ENCODE measurements at regions not wholly inside any gene's neighbourhood (a gene's known extent, or its start where the extent isn't known, plus 50 kb on each side); places are given as distances from the start of the nearest gene placed in this dataset.

GRCh38 chr2:8159211-8159965 lies 522.5 kb upstream of the ID2 start:
- DNase-seq, result no peak

- peak; percentile 39 for DNase-seq
Measured at GRCh38 chr2:8159966-8160603, 521.8 kb upstream of the ID2 start.

- peak; percentile 20 for DNase-seq
Measured at GRCh38 chr2:8160959-8161358, 520.9 kb upstream of the ID2 start.

GRCh38 chr2:8162552-8162951 lies 519.3 kb upstream of the ID2 start:
- DNase-seq, result no peak

GRCh38 chr2:8165550-8165949 lies 516.3 kb upstream of the ID2 start:
- no peak for DNase-seq

- DNase-seq, result no peak
Measured at GRCh38 chr2:8168022-8168717, 513.7 kb upstream of the ID2 start.

GRCh38 chr2:8168876-8169424 lies 512.9 kb upstream of the ID2 start:
- DNase-seq, result no peak

GRCh38 chr2:8169443-8169842 lies 512.4 kb upstream of the ID2 start:
- no peak for DNase-seq

GRCh38 chr2:8170552-8171327 lies 511.1 kb upstream of the ID2 start:
- DNase-seq, result no peak

GRCh38 chr2:8171608-8172007 lies 510.2 kb upstream of the ID2 start:
- DNase-seq, result no peak

GRCh38 chr2:8172661-8173060 lies 509.2 kb upstream of the ID2 start:
- no peak for DNase-seq

GRCh38 chr2:8174641-8175257 lies 507.1 kb upstream of the ID2 start:
- no peak for DNase-seq

- no peak for DNase-seq
Measured at GRCh38 chr2:8176887-8177286, 505.0 kb upstream of the ID2 start.

- DNase-seq, result no peak
Measured at GRCh38 chr2:8177566-8177965, 504.3 kb upstream of the ID2 start.

- DNase-seq, result no peak
Measured at GRCh38 chr2:8178911-8179310, 502.9 kb upstream of the ID2 start.

- DNase-seq, result no peak
Measured at GRCh38 chr2:8189316-8189715, 492.5 kb upstream of the ID2 start.

GRCh38 chr2:8190279-8190678 lies 491.6 kb upstream of the ID2 start:
- DNase-seq, result no peak

GRCh38 chr2:8191427-8191826 lies 490.4 kb upstream of the ID2 start:
- no peak for DNase-seq

GRCh38 chr2:8193146-8193545 lies 488.7 kb upstream of the ID2 start:
- peak; percentile 7 for DNase-seq

- peak; percentile 74 for DNase-seq
Measured at GRCh38 chr2:8193686-8194615, 487.9 kb upstream of the ID2 start.

GRCh38 chr2:8195784-8196183 lies 486.1 kb upstream of the ID2 start:
- DNase-seq, result no peak
